ENCODE measurements at regions not wholly inside any gene's neighbourhood (a gene's known extent, or its start where the extent isn't known, plus 50 kb on each side); places are given as distances from the start of the nearest gene placed in this dataset.

- no peak for FAIRE-seq
- no peak for DNase-seq (ENCODE audit: insufficient read length)
- TF ChIP-seq POLR2A (IDR thresholded peaks at IDR 0.05; ENCODE audit: low read depth, low read length) (no peak), POLR2AphosphoS5 (IDR thresholded peaks at IDR 0.05; ENCODE audit: low read depth, low read length) (no peak), TAF1 (IDR thresholded peaks at IDR 0.05; ENCODE audit: borderline replicate concordance, low read depth, low read length) (no peak)
These were observed 1455.5 kb downstream of the TECRL start for GRCh38 chr4:62953752-62954151.

GRCh38 chr4:62952366-62952765 is 1456.9 kb downstream of the TECRL start:
- TF ChIP-seq POLR2AphosphoS5 (IDR thresholded peaks at IDR 0.05; ENCODE audit: low read depth, low read length) (no peak), TAF1 (IDR thresholded peaks at IDR 0.05; ENCODE audit: borderline replicate concordance, low read depth, low read length) (no peak), POLR2A (IDR thresholded peaks at IDR 0.05; ENCODE audit: low read depth, low read length) (no peak)
- no peak for DNase-seq (ENCODE audit: insufficient read length)
- no peak for FAIRE-seq

- no peak for TF ChIP-seq POLR2A (IDR thresholded peaks at IDR 0.05; ENCODE audit: low read depth, low read length)
- no peak for TF ChIP-seq TAF1 (IDR thresholded peaks at IDR 0.05; ENCODE audit: borderline replicate concordance, low read depth, low read length)
- TF ChIP-seq POLR2AphosphoS5 (IDR thresholded peaks at IDR 0.05; ENCODE audit: low read depth, low read length), result no peak
- DNase-seq (ENCODE audit: insufficient read length), result no peak
- FAIRE-seq, result no peak
These were observed 1461.1 kb downstream of the TECRL start for GRCh38 chr4:62948108-62948507.

- no peak for TF ChIP-seq POLR2A (IDR thresholded peaks at IDR 0.05; ENCODE audit: low read depth, low read length)
- TF ChIP-seq TAF1 (IDR thresholded peaks at IDR 0.05; ENCODE audit: borderline replicate concordance, low read depth, low read length), result no peak
- TF ChIP-seq POLR2AphosphoS5 (IDR thresholded peaks at IDR 0.05; ENCODE audit: low read depth, low read length), result no peak
- DNase-seq (ENCODE audit: insufficient read length) (no peak), FAIRE-seq (no peak)
These were observed 1469.0 kb downstream of the TECRL start for GRCh38 chr4:62940229-62940628.

- no peak for FAIRE-seq
- TF ChIP-seq POLR2A (IDR thresholded peaks at IDR 0.05; ENCODE audit: low read depth, low read length) (no peak), TAF1 (IDR thresholded peaks at IDR 0.05; ENCODE audit: borderline replicate concordance, low read depth, low read length) (no peak), POLR2AphosphoS5 (IDR thresholded peaks at IDR 0.05; ENCODE audit: low read depth, low read length) (no peak)
- DNase-seq (ENCODE audit: insufficient read length), result no peak
These were observed 1478.4 kb downstream of the TECRL start for GRCh38 chr4:62930884-62931283.

- FAIRE-seq, result no peak
- TF ChIP-seq POLR2A (IDR thresholded peaks at IDR 0.05; ENCODE audit: low read depth, low read length) (no peak), POLR2AphosphoS5 (IDR thresholded peaks at IDR 0.05; ENCODE audit: low read depth, low read length) (no peak), TAF1 (IDR thresholded peaks at IDR 0.05; ENCODE audit: borderline replicate concordance, low read depth, low read length) (no peak)
- DNase-seq (ENCODE audit: insufficient read length), result no peak
These were observed 1480.8 kb downstream of the TECRL start for GRCh38 chr4:62928483-62928882.

- DNase-seq (ENCODE audit: insufficient read length) (no peak), FAIRE-seq (no peak)
- TF ChIP-seq TAF1 (IDR thresholded peaks at IDR 0.05; ENCODE audit: borderline replicate concordance, low read depth, low read length) (no peak), POLR2A (IDR thresholded peaks at IDR 0.05; ENCODE audit: low read depth, low read length) (no peak), POLR2AphosphoS5 (IDR thresholded peaks at IDR 0.05; ENCODE audit: low read depth, low read length) (no peak)
These were observed 1481.7 kb downstream of the TECRL start for GRCh38 chr4:62927574-62927973.

- FAIRE-seq (no peak), DNase-seq (ENCODE audit: insufficient read length) (no peak)
- no peak for TF ChIP-seq TAF1 (IDR thresholded peaks at IDR 0.05; ENCODE audit: borderline replicate concordance, low read depth, low read length)
- TF ChIP-seq POLR2A (IDR thresholded peaks at IDR 0.05; ENCODE audit: low read depth, low read length), result no peak
- TF ChIP-seq POLR2AphosphoS5 (IDR thresholded peaks at IDR 0.05; ENCODE audit: low read depth, low read length), result no peak
These were observed 1485.5 kb downstream of the TECRL start for GRCh38 chr4:62923783-62924182.

- no peak for FAIRE-seq
- TF ChIP-seq POLR2AphosphoS5 (IDR thresholded peaks at IDR 0.05; ENCODE audit: low read depth, low read length), result no peak
- TF ChIP-seq POLR2A (IDR thresholded peaks at IDR 0.05; ENCODE audit: low read depth, low read length), result no peak
- no peak for TF ChIP-seq TAF1 (IDR thresholded peaks at IDR 0.05; ENCODE audit: borderline replicate concordance, low read depth, low read length)
- no peak for DNase-seq (ENCODE audit: insufficient read length)
These were observed 1491.6 kb downstream of the TECRL start for GRCh38 chr4:62917649-62918048.

- TF ChIP-seq POLR2A (IDR thresholded peaks at IDR 0.05; ENCODE audit: low read depth, low read length) (no peak), POLR2AphosphoS5 (IDR thresholded peaks at IDR 0.05; ENCODE audit: low read depth, low read length) (no peak), TAF1 (IDR thresholded peaks at IDR 0.05; ENCODE audit: borderline replicate concordance, low read depth, low read length) (no peak)
- DNase-seq (ENCODE audit: insufficient read length), result no peak
- no peak for FAIRE-seq
These were observed 1494.5 kb downstream of the TECRL start for GRCh38 chr4:62914758-62915157.

- TF ChIP-seq TAF1 (IDR thresholded peaks at IDR 0.05; ENCODE audit: borderline replicate concordance, low read depth, low read length), result no peak
- no peak for TF ChIP-seq POLR2A (IDR thresholded peaks at IDR 0.05; ENCODE audit: low read depth, low read length)
- no peak for TF ChIP-seq POLR2AphosphoS5 (IDR thresholded peaks at IDR 0.05; ENCODE audit: low read depth, low read length)
- FAIRE-seq (no peak), DNase-seq (ENCODE audit: insufficient read length) (no peak)
These were observed 1496.2 kb downstream of the TECRL start for GRCh38 chr4:62913065-62913464.

GRCh38 chr4:62912531-62912930 is 1496.7 kb downstream of the TECRL start:
- FAIRE-seq (no peak), DNase-seq (ENCODE audit: insufficient read length) (no peak)
- TF ChIP-seq POLR2AphosphoS5 (IDR thresholded peaks at IDR 0.05; ENCODE audit: low read depth, low read length) (no peak), POLR2A (IDR thresholded peaks at IDR 0.05; ENCODE audit: low read depth, low read length) (no peak), TAF1 (IDR thresholded peaks at IDR 0.05; ENCODE audit: borderline replicate concordance, low read depth, low read length) (no peak)

- TF ChIP-seq POLR2A (IDR thresholded peaks at IDR 0.05; ENCODE audit: low read depth, low read length) (no peak), POLR2AphosphoS5 (IDR thresholded peaks at IDR 0.05; ENCODE audit: low read depth, low read length) (no peak), TAF1 (IDR thresholded peaks at IDR 0.05; ENCODE audit: borderline replicate concordance, low read depth, low read length) (no peak)
- no peak for DNase-seq (ENCODE audit: insufficient read length)
- no peak for FAIRE-seq
These were observed 1500.0 kb downstream of the TECRL start for GRCh38 chr4:62909238-62909637.
